ENCODE measurements at regions not wholly inside any gene's neighbourhood (a gene's known extent, or its start where the extent isn't known, plus 50 kb on each side); places are given as distances from the start of the nearest gene placed in this dataset.

- no peak for DNase-seq
Observed at GRCh38 chr4:67220861-67221260, 324.4 kb downstream of the CENPC start.

DNA sequence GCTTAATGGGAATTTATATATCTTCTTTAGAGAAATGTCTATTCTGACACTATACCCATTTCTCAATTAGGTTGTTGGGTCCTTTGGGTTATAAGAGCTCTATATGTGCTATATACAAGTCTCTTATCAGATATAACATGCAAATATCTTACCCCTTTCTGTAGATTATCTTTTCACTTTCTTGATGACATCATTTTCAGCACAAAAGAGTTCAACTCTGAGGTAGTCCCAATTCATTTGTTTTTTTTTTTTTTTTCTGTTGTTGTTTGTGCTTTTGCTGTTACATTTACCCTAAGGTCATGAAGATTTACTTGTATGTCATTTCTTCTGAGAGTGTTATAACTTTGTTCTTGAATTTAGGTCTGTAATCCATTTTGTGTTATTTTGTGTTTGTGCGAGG is 326.4 kb downstream of the CENPC start:
- DNase-seq = no peak

GRCh38 chr4:67207941-67208441 is 337.3 kb downstream of the CENPC start:
- no peak for DNase-seq

GRCh38 chr4:67204441-67204840 is 340.9 kb downstream of the CENPC start:
- no peak for DNase-seq

GRCh38 chr4:67201334-67201733 is 344.0 kb downstream of the CENPC start:
- no peak for DNase-seq

DNA sequence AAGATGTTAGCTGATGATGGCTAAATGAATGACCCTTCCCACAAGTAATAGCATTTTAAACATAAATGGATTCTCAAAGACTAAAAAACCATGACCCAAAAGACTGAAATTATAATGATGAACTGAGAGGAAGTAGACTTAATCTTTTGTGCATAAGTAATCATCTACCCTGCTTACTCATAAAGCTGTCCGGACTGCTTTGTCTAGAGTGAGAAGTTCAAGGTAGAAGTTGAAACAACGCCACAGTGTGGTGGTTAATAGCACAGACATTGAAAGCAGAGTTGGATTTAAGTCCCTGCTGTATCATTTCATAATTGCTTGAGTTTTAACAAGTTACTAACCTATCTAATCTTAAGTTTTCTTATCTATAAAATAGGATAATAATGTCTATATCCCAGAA is 346.6 kb downstream of the CENPC start:
- DNase-seq = no peak

- DNase-seq = no peak
Observed at GRCh38 chr4:67167849-67168248, 377.5 kb downstream of the CENPC start.

- DNase-seq = no peak
Observed at GRCh38 chr4:67162690-67163089, 382.6 kb downstream of the CENPC start.

GRCh38 chr4:67161311-67161710 is 384.0 kb downstream of the CENPC start:
- DNase-seq = no peak

DNA sequence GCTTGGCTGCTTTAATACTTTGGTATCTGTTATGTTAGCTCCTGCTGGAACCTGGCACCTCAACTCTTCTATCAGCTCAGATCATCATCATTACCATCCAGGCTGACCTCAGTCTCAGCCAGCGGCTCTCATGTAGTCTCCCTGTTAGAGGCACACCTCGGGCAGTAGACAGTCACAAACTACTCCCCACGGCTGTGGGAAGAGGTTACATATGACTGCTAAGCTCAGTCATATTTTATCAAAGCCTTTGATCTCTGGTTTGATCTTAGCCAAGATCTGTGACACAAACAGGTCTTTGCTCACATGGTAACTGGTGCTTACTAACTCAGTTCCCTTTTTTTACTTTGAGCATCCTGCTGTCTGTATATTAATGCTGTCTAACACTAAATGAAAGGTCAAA is 384.9 kb downstream of the CENPC start:
- no peak for DNase-seq

GRCh38 chr4:67158666-67159065 is 386.6 kb downstream of the CENPC start:
- no peak for DNase-seq

DNA sequence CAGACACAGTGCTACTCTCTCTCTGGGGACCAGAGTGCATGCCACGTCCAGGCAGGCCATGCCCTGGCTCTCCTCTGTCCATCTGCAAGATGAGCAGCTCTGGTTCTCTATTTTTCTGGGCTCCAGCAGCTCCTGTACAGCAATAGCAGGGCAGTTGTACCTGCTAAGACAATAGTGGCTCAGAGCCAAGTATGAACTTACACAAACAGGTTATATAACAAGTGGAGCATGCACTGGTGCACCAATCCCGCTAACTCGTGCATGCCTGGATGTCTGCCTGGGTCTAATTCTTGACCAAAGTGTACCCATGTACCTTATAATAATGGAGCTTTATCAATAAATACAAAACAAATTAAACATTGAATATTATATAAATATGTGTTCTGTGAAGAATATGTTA is 392.3 kb downstream of the CENPC start:
- DNase-seq = no peak

- DNase-seq = no peak
Observed at GRCh38 chr4:67151376-67152343, 393.6 kb downstream of the CENPC start.

GRCh38 chr4:67141586-67141985 is 403.7 kb downstream of the CENPC start:
- no peak for DNase-seq

- no peak for DNase-seq
Observed at GRCh38 chr4:67134616-67135015, 410.7 kb downstream of the CENPC start.

DNA sequence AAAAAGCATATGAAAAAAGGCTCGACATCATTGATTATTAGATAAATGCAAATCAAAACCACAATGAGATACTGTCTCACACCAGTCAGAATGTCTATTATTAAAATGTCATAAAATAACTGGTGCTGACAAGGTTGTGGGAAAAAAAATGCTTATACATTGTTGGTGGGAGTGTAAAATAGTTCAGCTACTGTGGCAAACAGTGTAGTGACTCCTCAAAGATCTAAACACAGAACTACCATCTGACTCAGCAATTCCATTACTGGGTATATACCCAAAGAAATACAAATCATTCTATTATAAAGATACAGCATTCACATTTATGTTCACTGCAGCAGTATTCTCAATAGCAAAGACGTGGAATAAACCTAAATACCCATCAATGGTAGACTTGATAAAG is 412.1 kb downstream of the CENPC start:
- DNase-seq = no peak

GRCh38 chr4:67131224-67131623 is 414.1 kb downstream of the CENPC start:
- DNase-seq = no peak

- no peak for DNase-seq
Observed at GRCh38 chr4:67130411-67130810, 414.9 kb downstream of the CENPC start.

- no peak for DNase-seq
Observed at GRCh38 chr4:67126570-67126969, 418.7 kb downstream of the CENPC start.

- DNase-seq = no peak
Observed at GRCh38 chr4:67125636-67126514, 419.4 kb downstream of the CENPC start.

DNA sequence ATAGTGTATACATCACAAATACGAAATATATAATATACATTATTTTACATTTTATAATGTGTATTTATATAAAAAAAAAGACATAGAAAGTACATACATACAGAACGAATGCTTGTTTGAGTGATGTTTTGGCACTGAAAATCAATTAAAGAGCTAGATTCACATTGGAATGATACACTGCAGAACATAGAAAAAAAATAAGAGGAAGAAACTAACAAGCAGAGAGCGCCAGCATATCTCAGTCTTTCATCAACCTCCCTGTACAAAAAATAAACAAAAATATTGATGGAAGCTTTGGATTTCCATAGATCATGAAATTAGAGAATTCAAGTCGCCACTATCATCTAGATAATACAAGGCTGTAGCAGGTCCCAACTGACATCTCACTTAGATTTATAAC is 420.6 kb downstream of the CENPC start:
- DNase-seq = no peak

DNA sequence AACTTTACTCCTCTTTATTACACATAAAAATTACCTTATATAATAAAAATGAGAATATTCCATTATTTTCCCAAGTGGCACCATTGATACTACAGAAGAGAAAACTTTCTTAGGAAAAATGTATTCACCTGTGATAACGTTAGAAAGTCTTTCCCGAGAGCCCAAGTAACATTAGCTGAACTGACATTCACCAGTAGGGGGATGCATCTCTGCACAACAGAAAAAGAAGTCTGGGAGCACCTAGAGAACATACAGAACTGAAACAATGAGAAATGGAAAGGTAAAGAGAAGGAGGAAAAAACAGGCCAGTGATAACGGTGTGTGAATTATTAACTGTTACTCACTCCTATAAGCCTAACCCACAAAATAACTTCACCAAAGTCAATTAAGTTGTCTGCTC is 423.3 kb downstream of the CENPC start:
- no peak for DNase-seq

GRCh38 chr4:67120369-67120768 is 424.9 kb downstream of the CENPC start:
- no peak for DNase-seq

DNA sequence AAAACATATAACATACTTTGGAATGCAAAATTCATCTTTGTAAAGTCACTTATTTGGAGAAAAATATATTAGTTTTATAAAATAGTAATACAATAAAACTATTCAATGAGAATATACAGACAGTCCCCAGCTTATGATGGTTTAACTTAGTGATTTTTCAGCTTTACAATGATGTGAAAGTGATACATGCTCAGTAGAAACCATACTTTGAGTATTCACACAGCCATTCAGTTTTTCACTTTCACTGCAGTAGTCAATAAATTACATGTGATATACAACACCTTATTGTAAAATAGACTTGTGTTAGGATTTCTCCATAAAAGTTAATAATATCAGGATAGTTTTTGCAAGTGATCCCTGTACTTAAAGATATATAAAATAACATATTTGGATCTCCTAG is 436.0 kb downstream of the CENPC start:
- no peak for DNase-seq

Data from activated T-cell treated with anti-CD3 and anti-CD28 coated beads, Interleukin-2, amount 50 U/mL, for 48 hours (primary cell).